NCI-H2107 (cell line): ENCODE measurements at regions not wholly inside any gene's neighbourhood (a gene's known extent, or its start where the extent isn't known, plus 50 kb on each side); places are given as distances from the start of the nearest gene placed in this dataset.

Source experiments
- DNase-seq: peaks from one replicate; lab custom pipeline; 2025; lab: John Stamatoyannopoulos, UW

GRCh38 chr4:96183611-96184010, 343.7 kb downstream of the PDHA2 start:
- no peak for DNase-seq

GRCh38 chr4:96186593-96186992, 346.7 kb downstream of the PDHA2 start:
- no peak for DNase-seq

GRCh38 chr4:96189761-96190160, 349.9 kb downstream of the PDHA2 start:
- DNase-seq, result no peak

- DNase-seq, result no peak
Observed at GRCh38 chr4:96193061-96193460, 353.2 kb downstream of the PDHA2 start.

GRCh38 chr4:96194993-96195392, 355.1 kb downstream of the PDHA2 start:
- DNase-seq, result no peak

- DNase-seq, result no peak
Observed at GRCh38 chr4:96205143-96205936, 365.4 kb downstream of the PDHA2 start.

GRCh38 chr4:96227515-96227914, 387.6 kb downstream of the PDHA2 start:
- DNase-seq, result no peak

GRCh38 chr4:96228463-96228862, 388.6 kb downstream of the PDHA2 start:
- no peak for DNase-seq

GRCh38 chr4:96240041-96240440, 400.1 kb downstream of the PDHA2 start:
- DNase-seq, result no peak

GRCh38 chr4:96241819-96242218, 401.9 kb downstream of the PDHA2 start:
- no peak for DNase-seq

GRCh38 chr4:96247096-96247495, 407.2 kb downstream of the PDHA2 start:
- no peak for DNase-seq

GRCh38 chr4:96248225-96248624, 408.3 kb downstream of the PDHA2 start:
- DNase-seq, result no peak

GRCh38 chr4:96260064-96260682, 420.3 kb downstream of the PDHA2 start:
- DNase-seq, result no peak

GRCh38 chr4:96262057-96262456, 422.2 kb downstream of the PDHA2 start:
- DNase-seq, result no peak

- no peak for DNase-seq
Observed at GRCh38 chr4:96263291-96263690, 423.4 kb downstream of the PDHA2 start.

- DNase-seq, result no peak
Observed at GRCh38 chr4:96264941-96265463, 425.1 kb downstream of the PDHA2 start.

- no peak for DNase-seq
Observed at GRCh38 chr4:96293806-96294205, 453.9 kb downstream of the PDHA2 start.

GRCh38 chr4:96295143-96295741, 455.3 kb downstream of the PDHA2 start:
- DNase-seq, result no peak

- no peak for DNase-seq
Observed at GRCh38 chr4:96301715-96302114, 461.8 kb downstream of the PDHA2 start.

GRCh38 chr4:96305030-96305429, 465.1 kb downstream of the PDHA2 start:
- no peak for DNase-seq

GRCh38 chr4:96312046-96312685, 472.3 kb downstream of the PDHA2 start:
- DNase-seq, result no peak

- DNase-seq, result no peak
Observed at GRCh38 chr4:96315815-96316214, 475.9 kb downstream of the PDHA2 start.

GRCh38 chr4:96316776-96317175, 476.9 kb downstream of the PDHA2 start:
- DNase-seq, result no peak
